HepG2 (cell line): ENCODE measurements at regions not wholly inside any gene's neighbourhood (a gene's known extent, or its start where the extent isn't known, plus 50 kb on each side); places are given as distances from the start of the nearest gene placed in this dataset.

Source experiments
- ATAC-seq: fragments of 200-7000 bp; cut with Tn5 transposase; 3 replicates; pipeline ENCODE4 v1.9.1; 2020; ENCODE audit warnings: mild to moderate bottlenecking, moderate library complexity
- BruUV-seq: library from RNA; stranded (reverse); fragments of 400-500 nt; replicated peaks from 2 replicates; lab custom pipeline; 2021; lab: Mats Ljungman, UMichigan
- CTCF ChIA-PET: fragments of 300-600 bp; formaldehyde crosslinking; extraction: SDS; loops from one replicate; lab custom pipeline; 2021; ENCODE audit warnings: low total read pairs, inconsistent platforms, low intra/inter-chr PET ratio; lab: Yijun Ruan, JAX
- POLR2A ChIA-PET: fragments of 350-600 bp; sonication (Branson Sonifier 250); formaldehyde crosslinking; loops from one replicate; lab custom pipeline; 2020; ENCODE audit warnings: antibody characterized with exemption, inconsistent platforms; lab: Yijun Ruan, JAX
- DNase-seq: peaks from one replicate; pipeline ENCODE4 v3.0.0-alpha.2; 2015; ENCODE audit warnings: low spot score
- FAIRE-seq: peaks from 3 replicates; lab custom pipeline; 2011; peaks lifted over from hg19 to GRCh38; lab: Jason Lieb, UNC
- H2AFZ ChIP-seq: one replicate; pipeline ENCODE4 v1.6.1; 2011; ENCODE audit warnings: low read length, inconsistent platforms
- H3K27ac ChIP-seq: fragments of 300-600 bp; 3 replicates; pipeline ENCODE4 v1.8.0; 2011; ENCODE audit warnings: mixed run types, mild to moderate bottlenecking, mixed read lengths, low read length, inconsistent platforms; ENCODE audit not compliant: insufficient read depth; ENCODE audit errors: extremely low read length
- H3K27me3 ChIP-seq, 2 experiments: fragments of 200-600 bp in 1 of 2; 2 replicates in 1 of 2; 3 replicates in 1 of 2; pipeline versions ENCODE4 v1.6.0 to v1.8.0; 2011; ENCODE audit warnings: low read length in 2 of 2, mild to moderate bottlenecking in 2 of 2, moderate library complexity in 2 of 2, inconsistent platforms in 1 of 2; ENCODE audit not compliant: insufficient read depth in 2 of 2, control insufficient read depth in 1 of 2
- H3K36me3 ChIP-seq, 2 experiments: fragments of 200-600 bp in 1 of 2; replicated peaks in 1 of 2; 2 replicates in 1 of 2; 3 replicates in 1 of 2; pipeline versions ENCODE4 v1.5.1 to v1.8.0; 2011; ENCODE audit warnings: low read length in 2 of 2, inconsistent platforms in 1 of 2; ENCODE audit not compliant: insufficient read depth in 2 of 2, control insufficient read depth in 1 of 2
- H3K4me1 ChIP-seq: 2 replicates; pipeline ENCODE4 v1.5.1; 2012; ENCODE audit warnings: low read length, inconsistent platforms; ENCODE audit not compliant: insufficient read depth
- H3K4me2 ChIP-seq: 2 replicates; pipeline ENCODE4 v1.6.0; 2011; ENCODE audit warnings: low read depth, low read length, inconsistent platforms
- H3K4me3 ChIP-seq, 3 experiments: fragments of 200-600 bp in 1 of 3; sonication (generic), shearing (Covaris generic) in 1 of 3; replicated peaks in 1 of 3; 2 replicates each; pipeline ENCODE4 v1.5.1; 2011 to 2016; ENCODE audit warnings: low read length in 3 of 3, inconsistent platforms in 2 of 3, low read depth in 2 of 3, mild to moderate bottlenecking in 2 of 3, control low read depth in 1 of 3, mixed read lengths in 1 of 3; ENCODE audit not compliant: insufficient read depth in 1 of 3
- H3K79me2 ChIP-seq: one replicate; pipeline ENCODE4 v1.6.1; 2011; ENCODE audit warnings: low read length, inconsistent platforms; ENCODE audit not compliant: insufficient read depth
- H3K9ac ChIP-seq: 2 replicates; pipeline ENCODE4 v1.6.0; 2011; ENCODE audit warnings: mild to moderate bottlenecking, low read depth, low read length, inconsistent platforms; ENCODE audit not compliant: insufficient read depth
- H3K9me3 ChIP-seq: 2 replicates; pipeline ENCODE4 v1.5.1; 2012; ENCODE audit warnings: mild to moderate bottlenecking, low read length
- H4K20me1 ChIP-seq: 2 replicates; pipeline ENCODE4 v1.6.0; 2011; ENCODE audit warnings: inconsistent platforms, mild to moderate bottlenecking, low read length, moderate library complexity; ENCODE audit not compliant: insufficient read depth
- ERF ChIP-seq: IDR thresholded peaks from 2 replicates; pipeline ENCODE4 v1.6.1; 2018; ENCODE audit warnings: missing biosample characterization, missing genetic modification reagents
- MTA1 ChIP-seq: sonication (generic); formaldehyde crosslinking; IDR thresholded peaks from 2 replicates; pipeline ENCODE4 v1.4.0; 2020; ENCODE audit warnings: missing genetic modification reagents, mild to moderate bottlenecking, borderline replicate concordance
- PAWR ChIP-seq: sonication (generic); formaldehyde crosslinking; IDR thresholded peaks from 2 replicates; pipeline ENCODE4 v1.4.0; 2020; ENCODE audit warnings: missing genetic modification reagents, mild to moderate bottlenecking, borderline replicate concordance
- ZNF318 ChIP-seq: sonication (generic); formaldehyde crosslinking; IDR thresholded peaks from 2 replicates; pipeline ENCODE4 v1.4.0; 2020; ENCODE audit warnings: mild to moderate bottlenecking, missing genetic modification reagents
- ZNF33B ChIP-seq: sonication (generic); formaldehyde crosslinking; IDR thresholded peaks from 2 replicates; pipeline ENCODE4 v1.5.1; 2020; ENCODE audit warnings: mild to moderate bottlenecking, missing genetic modification reagents
- ZNF691 ChIP-seq: sonication (generic); formaldehyde crosslinking; IDR thresholded peaks from 2 replicates; pipeline ENCODE4 v1.4.0; 2020; ENCODE audit warnings: missing genetic modification reagents, low read depth, mild to moderate bottlenecking, borderline replicate concordance
- WGBS: methylation state at CpG from one replicate; pipeline ENCODE4 v1.1.6; 2017; ENCODE audit warnings: low lambda C conversion rate; 5-methylcytosine and 5-hydroxymethylcytosine counted together
- in situ Hi-C: cut with HindIII; loops from 2 replicates; pipeline ENCODE4 v1.10.0; 2017; ENCODE audit warnings: low pct_unique_long_range_greater_than_20kb; ENCODE audit not compliant: extremely low pct_ligation_motif_present
- intact Hi-C: fragments of 100-400 bp; cut with micrococcal nuclease; formaldehyde crosslinking; loops from one replicate; pipeline ENCODE4 v1.10.0; 2022; ENCODE audit not compliant: unreplicated experiment

- Histone ChIP-seq H3K27ac (no peak overlapping the region), H4K20me1 (no peaks in the 10 kb centered on the region), H3K9me3 (no peaks in the 10 kb centered on the region), H3K36me3 (no peaks in the 10 kb centered on the region), H3K79me2 (no peaks in the 10 kb centered on the region), H3K9ac (no peak overlapping the region), H3K4me1 (no peaks in the 10 kb centered on the region), H3K27me3 (no peaks in the 10 kb centered on the region), H2AFZ (no peak overlapping the region), H3K4me2 (no peak overlapping the region), H3K4me3 (no peak overlapping the region)
- in situ Hi-C loops (no loop called here), intact Hi-C loops (no loop called here)
- no peak for ATAC-seq
- no peak for DNase-seq
- WGBS, result 0% methylated on average over 1 of the region's 1 CpG
- FAIRE-seq, result no peak
- BruUV-seq, result no TSS peak
- CTCF ChIA-PET, result no interaction called here
- TF ChIP-seq ZNF33B (CRISPR knock-in tag) (no peak), ERF (CRISPR knock-in tag) (no peak), ZNF691 (CRISPR knock-in tag) (no peak), MTA1 (no peak), ZNF318 (CRISPR knock-in tag) (no peak), PAWR (CRISPR knock-in tag) (no peak)
- POLR2A ChIA-PET, result no interaction called here
These were observed 438.3 kb downstream of the GPAT3 start for GRCh38 chr4:83974111-83974780.
